AG20443 (cell line): ENCODE measurements at regions not wholly inside any gene's neighbourhood (a gene's known extent, or its start where the extent isn't known, plus 50 kb on each side); places are given as distances from the start of the nearest gene placed in this dataset.
A peak's percentile ranks its signal among the peaks of the same experiment; 100 is the strongest.
"Not testable (repeated sequence)": the region's sequence is repeated elsewhere in the genome, so short reads cannot be mapped to it uniquely, and the experiment has no call there.

Experiments
- DNase-seq: peaks from one replicate; pipeline ENCODE4 v3.0.0; 2012; ENCODE audit warnings: low spot score, mixed read lengths

- DNase-seq = no peak
These were observed 209.7 kb downstream of the OTUD1 start for GRCh38 chr10:23648618-23649017.

- no peak for DNase-seq
These were observed 217.9 kb downstream of the OTUD1 start for GRCh38 chr10:23656735-23657134.

- DNase-seq = no peak
These were observed 218.8 kb downstream of the OTUD1 start for GRCh38 chr10:23657677-23658076.

- DNase-seq = not testable (repeated sequence)
These were observed 233.0 kb downstream of the OTUD1 start for GRCh38 chr10:23671866-23672265.

DNA sequence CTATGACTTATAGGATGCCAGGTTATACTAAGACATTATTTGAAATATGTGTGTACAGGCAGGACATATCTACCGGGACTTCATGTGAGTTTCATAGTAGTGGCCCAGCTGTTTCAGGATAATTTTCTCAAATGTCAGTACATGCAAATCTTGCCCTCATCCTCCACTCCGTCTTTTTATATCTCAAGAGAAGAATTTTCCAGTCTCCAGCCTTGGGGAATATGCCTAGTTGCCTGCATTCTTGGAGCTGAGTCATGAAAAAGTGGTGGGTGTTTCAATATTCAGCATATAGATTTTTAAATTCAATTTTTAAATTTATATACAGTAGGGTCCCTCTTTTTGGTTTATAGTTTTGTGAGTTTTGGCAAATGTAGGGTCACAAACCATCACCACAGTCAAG lies 236.7 kb downstream of the OTUD1 start:
- DNase-seq = no peak

GRCh38 chr10:23676296-23676695 lies 237.4 kb downstream of the OTUD1 start:
- no peak for DNase-seq

GRCh38 chr10:23686722-23687121 lies 247.8 kb downstream of the OTUD1 start:
- DNase-seq = no peak

GRCh38 chr10:23692736-23693135 lies 253.9 kb downstream of the OTUD1 start:
- DNase-seq = no peak

DNA sequence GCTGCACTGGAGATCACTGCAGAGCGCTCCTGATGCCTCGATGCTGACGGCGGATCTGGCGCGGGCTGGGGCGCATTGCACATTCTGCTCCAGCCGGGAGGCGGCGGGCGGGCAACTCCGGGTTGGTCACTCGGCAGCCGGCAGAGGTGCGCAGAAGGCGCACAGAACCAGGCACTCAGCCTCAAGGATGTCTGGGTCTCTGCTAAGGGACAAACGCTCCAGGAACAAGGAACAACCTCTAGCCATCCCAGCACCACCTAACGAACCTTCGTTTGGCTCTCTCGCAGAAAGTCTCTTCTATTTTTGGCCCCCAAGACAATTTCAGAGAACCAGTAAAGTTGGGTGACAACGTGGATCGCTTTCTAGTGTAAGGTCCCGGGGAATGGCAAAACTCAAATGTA lies 254.6 kb downstream of the OTUD1 start:
- peak; percentile 37 for DNase-seq

DNA sequence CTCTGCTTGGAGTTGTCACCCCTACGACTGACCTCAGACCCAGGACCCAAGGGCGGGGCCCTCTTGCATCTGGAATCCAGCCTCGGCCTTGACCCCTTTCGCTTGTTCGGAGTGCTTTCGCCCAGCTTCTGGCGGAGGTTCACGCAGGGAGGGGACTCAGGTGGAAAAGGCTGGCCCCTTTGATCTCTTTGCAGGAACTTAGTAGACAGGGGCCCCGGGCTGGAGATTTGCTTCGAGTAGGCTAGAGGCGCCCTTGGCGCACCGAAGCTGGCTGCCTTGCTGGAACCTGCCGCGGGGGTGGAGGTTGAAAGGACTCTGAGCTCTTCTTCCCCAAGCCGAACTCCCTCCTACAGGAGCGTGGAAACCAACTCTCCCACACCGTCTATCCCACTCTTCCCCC lies 255.1 kb downstream of the OTUD1 start:
- DNase-seq = no peak

- no peak for DNase-seq
These were observed 255.6 kb downstream of the OTUD1 start for GRCh38 chr10:23694446-23694920.

GRCh38 chr10:23694921-23695824 lies 256.3 kb downstream of the OTUD1 start:
- DNase-seq = no peak

- no peak for DNase-seq
These were observed 257.0 kb downstream of the OTUD1 start for GRCh38 chr10:23695825-23696420.

DNA sequence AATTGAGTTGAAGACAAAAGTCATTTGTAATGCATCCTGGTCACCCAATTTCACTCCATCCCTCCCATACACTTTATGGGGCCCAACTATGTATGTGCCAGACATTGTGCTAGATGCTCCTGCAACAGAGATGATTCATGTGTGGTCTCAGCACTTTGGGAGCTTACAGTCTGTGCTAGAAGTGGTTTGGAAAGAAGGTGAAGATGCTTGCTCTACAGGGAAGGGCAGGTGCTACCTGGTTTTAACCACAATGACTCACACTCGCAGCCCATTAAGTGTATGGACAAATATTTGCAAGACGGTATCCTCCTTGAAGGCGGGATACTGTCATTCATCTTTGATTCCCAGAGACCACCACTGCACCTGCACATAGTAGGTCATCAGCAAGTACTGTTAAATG lies 257.6 kb downstream of the OTUD1 start:
- no peak for DNase-seq

GRCh38 chr10:23702977-23703414 lies 264.1 kb downstream of the OTUD1 start:
- DNase-seq = peak; percentile 71

DNA sequence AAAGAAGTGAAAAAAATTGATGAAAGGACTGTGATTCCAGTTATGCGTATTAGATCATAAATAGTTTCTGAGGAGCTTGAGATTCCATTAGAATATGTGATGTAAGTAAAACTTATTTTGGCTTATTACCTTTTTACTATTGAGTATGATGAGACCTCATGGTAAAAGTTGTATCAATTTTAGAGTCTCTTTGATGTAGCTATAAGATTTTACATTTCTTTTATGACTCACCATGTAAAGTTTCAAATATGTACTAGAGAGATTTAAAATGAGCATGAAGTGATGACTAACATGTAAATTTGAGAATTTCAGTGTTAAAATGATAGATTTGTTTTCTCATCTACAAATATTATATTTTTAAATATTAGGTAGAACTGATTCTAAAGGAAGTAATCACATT lies 276.5 kb downstream of the OTUD1 start:
- no peak for DNase-seq

DNA sequence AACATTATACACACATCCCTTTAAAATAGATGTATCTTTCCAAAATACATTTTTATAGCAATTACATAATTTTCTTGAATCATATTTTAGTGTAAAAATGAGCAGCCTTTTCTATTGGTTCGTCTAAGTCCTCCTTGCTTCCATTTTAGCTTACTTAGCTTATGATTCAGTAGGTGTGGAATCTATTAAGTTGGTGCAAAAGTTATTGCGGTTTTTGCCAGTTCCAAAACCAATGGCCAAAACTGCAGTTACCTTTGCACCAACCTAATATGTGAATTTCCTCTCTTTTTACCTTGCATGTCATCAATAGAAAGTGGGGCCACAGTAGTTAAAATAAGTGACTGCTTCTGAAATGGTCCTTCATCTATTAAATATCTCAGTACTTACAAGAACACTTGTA lies 279.0 kb downstream of the OTUD1 start:
- DNase-seq = no peak

GRCh38 chr10:23718946-23719345 lies 280.1 kb downstream of the OTUD1 start:
- no peak for DNase-seq

DNA sequence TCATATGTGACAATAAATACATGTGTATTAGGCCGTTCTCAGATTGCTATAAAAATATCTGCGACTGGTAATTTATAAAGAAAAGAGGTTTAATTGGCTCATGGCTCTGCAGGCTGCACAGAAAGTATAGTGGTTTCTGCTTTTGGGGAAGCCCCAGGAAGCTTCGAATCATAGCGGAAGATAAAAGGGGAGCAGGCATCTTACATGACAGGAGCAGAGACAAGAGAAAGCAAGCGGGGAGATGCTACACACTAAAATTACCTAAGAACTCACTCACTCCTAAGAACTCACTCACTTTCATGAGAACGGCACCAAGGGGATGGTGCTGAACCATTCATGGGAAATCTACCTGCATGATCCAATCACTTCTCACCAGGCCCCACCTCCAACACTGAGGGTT lies 284.9 kb downstream of the OTUD1 start:
- no peak for DNase-seq

- no peak for DNase-seq
These were observed 286.7 kb downstream of the OTUD1 start for GRCh38 chr10:23725548-23725947.

DNA sequence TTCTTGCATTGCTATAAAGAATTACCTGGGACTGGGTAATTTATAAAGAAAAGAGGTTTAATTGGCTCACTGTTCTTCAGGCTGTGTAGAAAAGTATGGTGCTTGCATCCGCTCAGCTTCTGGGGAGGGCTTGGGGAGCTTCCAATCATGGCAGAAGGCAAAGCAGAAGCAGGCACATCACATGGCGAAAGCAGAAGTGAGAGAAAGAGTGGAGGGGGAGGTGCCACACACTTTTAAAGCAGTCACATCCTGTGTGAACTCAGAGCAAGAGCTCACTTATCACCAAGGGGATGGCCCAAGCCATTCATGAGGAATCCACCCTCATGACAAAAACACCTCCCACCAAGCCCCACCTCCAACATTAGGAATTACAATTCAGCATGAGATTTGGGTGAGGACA lies 303.5 kb downstream of the OTUD1 start:
- no peak for DNase-seq

- no peak for DNase-seq
These were observed 303.9 kb downstream of the OTUD1 start for GRCh38 chr10:23742807-23743206.

GRCh38 chr10:23754179-23754578 lies 315.3 kb downstream of the OTUD1 start:
- DNase-seq = no peak
